CD14-positive monocyte (primary cell): ENCODE measurements at regions not wholly inside any gene's neighbourhood (a gene's known extent, or its start where the extent isn't known, plus 50 kb on each side); places are given as distances from the start of the nearest gene placed in this dataset.

Source experiments
- DNase-seq, 3 donors: peaks; one replicate each; pipeline ENCODE4 v3.0.0-alpha.2; 2011 to 2022
- H2AFZ ChIP-seq: 2 replicates; pipeline ENCODE4 v1.6.0; 2012; ENCODE audit warnings: mild to moderate bottlenecking, low read depth, low read length, inconsistent platforms; ENCODE audit not compliant: insufficient read depth, poor library complexity, severe bottlenecking
- H3K27ac ChIP-seq, 2 donors: 1 replicate in 1 of 2; 2 replicates in 1 of 2; pipeline ENCODE4 v1.5.1; 2012 to 2013; ENCODE audit warnings: low read length in 2 of 2, control low read depth in 1 of 2, inconsistent platforms in 1 of 2, low read depth in 1 of 2, mild to moderate bottlenecking in 1 of 2
- H3K27me3 ChIP-seq, 2 donors: one replicate each; pipeline versions ENCODE4 v1.6.0 to v1.6.1; 2011 to 2013; ENCODE audit warnings: low read length in 2 of 2; ENCODE audit not compliant: control insufficient read depth in 2 of 2, insufficient read depth in 2 of 2
- H3K36me3 ChIP-seq, 2 donors: replicated peaks in 1 of 2; 1 replicate in 1 of 2; 2 replicates in 1 of 2; pipeline versions ENCODE4 v1.5.1 to v1.6.1; 2012 to 2013; ENCODE audit warnings: low read length in 2 of 2, control low read depth in 1 of 2, inconsistent platforms in 1 of 2, mild to moderate bottlenecking in 1 of 2; ENCODE audit not compliant: insufficient read depth in 2 of 2, control insufficient read depth in 1 of 2
- H3K4me1 ChIP-seq, 2 donors: 1 replicate in 1 of 2; 2 replicates in 1 of 2; pipeline versions ENCODE4 v1.5.1 to v1.6.1; 2012 to 2013; ENCODE audit warnings: low read length in 2 of 2, control low read depth in 1 of 2, inconsistent platforms in 1 of 2, mild to moderate bottlenecking in 1 of 2, moderate library complexity in 1 of 2; ENCODE audit not compliant: insufficient read depth in 2 of 2, control insufficient read depth in 1 of 2
- H3K4me2 ChIP-seq: replicated peaks from 2 replicates; pipeline ENCODE3; 2012; ENCODE audit warnings: low read length, moderate library complexity, mild to moderate bottlenecking; ENCODE audit not compliant: poor library complexity, severe bottlenecking; ENCODE audit errors: extremely low read depth
- H3K4me3 ChIP-seq, 3 experiments: fragments of 200-600 bp in 1 of 3; sonication (generic) in 1 of 3; replicated peaks in 1 of 3; 1 replicate in 2 of 3; 2 replicates in 1 of 3; pipeline ENCODE4 v1.5.1; 2011 to 2013; ENCODE audit warnings: low read length in 3 of 3, mild to moderate bottlenecking in 3 of 3, control low read depth in 2 of 3, low read depth in 2 of 3, inconsistent platforms in 1 of 3, moderate library complexity in 1 of 3
- H3K79me2 ChIP-seq: 2 replicates; pipeline ENCODE4 v1.6.0; 2012; ENCODE audit warnings: mild to moderate bottlenecking, control low read depth, inconsistent platforms, low read length, moderate library complexity; ENCODE audit not compliant: insufficient read depth
- H3K9ac ChIP-seq: 2 replicates; pipeline ENCODE4 v1.6.0; 2017; ENCODE audit warnings: low read length, mild to moderate bottlenecking; ENCODE audit not compliant: insufficient read depth, poor library complexity, severe bottlenecking
- H3K9me3 ChIP-seq, 2 donors: replicated peaks in 1 of 2; 1 replicate in 1 of 2; 2 replicates in 1 of 2; pipeline versions ENCODE4 v1.5.1 to v1.6.1; 2012 to 2013; ENCODE audit warnings: low read length in 2 of 2, control low read depth in 1 of 2; ENCODE audit not compliant: control insufficient read depth in 1 of 2, insufficient read depth in 1 of 2
- H4K20me1 ChIP-seq: 2 replicates; pipeline ENCODE4 v1.6.0; 2012; ENCODE audit warnings: mild to moderate bottlenecking, low read length, control low read depth, moderate library complexity; ENCODE audit not compliant: insufficient read depth
- H3K27ac Mint-ChIP-seq, 7 donors: one replicate each; pipeline ENCODE4 v1.8.0; 2020; ENCODE audit warnings: mild to moderate bottlenecking in 7 of 7, mixed read lengths in 7 of 7, moderate library complexity in 6 of 7, inconsistent platforms in 2 of 7
- H3K27me3 Mint-ChIP-seq, 3 donors: one replicate each; pipeline ENCODE4 v1.8.0; 2021 to 2022; ENCODE audit warnings: low read depth in 3 of 3, mild to moderate bottlenecking in 3 of 3, mixed read lengths in 3 of 3, moderate library complexity in 3 of 3, inconsistent platforms in 1 of 3
- H3K36me3 Mint-ChIP-seq, 2 donors: one replicate each; pipeline ENCODE4 v1.8.0; 2020; ENCODE audit warnings: mixed read lengths in 2 of 2, inconsistent platforms in 1 of 2, mild to moderate bottlenecking in 1 of 2
- H3K4me1 Mint-ChIP-seq: one replicate; pipeline ENCODE4 v1.8.0; 2020; ENCODE audit warnings: mild to moderate bottlenecking, mixed read lengths
- H3K4me3 Mint-ChIP-seq, 2 donors: one replicate each; pipeline ENCODE4 v1.8.0; 2020; ENCODE audit warnings: mild to moderate bottlenecking in 2 of 2, mixed read lengths in 2 of 2, moderate library complexity in 1 of 2
- H3K9me3 Mint-ChIP-seq, 7 donors: one replicate each; pipeline ENCODE4 v1.8.0; 2020 to 2022; ENCODE audit warnings: mixed read lengths in 7 of 7, mild to moderate bottlenecking in 6 of 7, moderate library complexity in 6 of 7, inconsistent platforms in 2 of 7
- WGBS: methylation state at CpG from one replicate; pipeline ENCODE4 v1.1.5; 2013; ENCODE audit warnings: missing lambda C conversion rate; ENCODE audit not compliant: insufficient coverage; 5-methylcytosine and 5-hydroxymethylcytosine counted together
- intact Hi-C, 2 donors: fragments of 100-400 bp; cut with micrococcal nuclease; formaldehyde crosslinking; loops; one replicate each; pipeline versions ENCODE4 v1.15.0 to v1.15.1; 2023
- TF ChIP-seq, protein P1 (sequence below): fragments of 200-600 bp; IDR thresholded peaks from one replicate; pipeline ENCODE4 v1.8.0; 2022; ENCODE audit warnings: antibody characterized with exemption, mild to moderate bottlenecking

DNA sequence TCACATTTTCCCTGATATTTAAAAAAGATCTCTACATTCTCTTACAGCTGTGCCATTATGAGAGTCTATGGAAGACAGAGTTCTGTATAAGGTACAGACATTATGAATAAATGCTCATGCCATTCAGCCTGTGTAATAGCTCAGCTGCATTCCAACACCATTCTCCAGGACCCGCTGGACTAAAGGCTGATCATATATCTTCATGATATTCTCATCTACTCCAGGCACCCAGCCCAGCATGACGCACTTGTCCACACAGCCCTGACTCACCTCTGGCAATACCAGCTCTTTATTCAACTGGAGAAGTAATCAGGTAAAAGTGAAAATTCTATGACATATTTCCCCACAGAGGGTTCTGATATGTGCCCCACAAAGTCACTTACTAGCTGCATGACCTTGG, 437.5 kb upstream of the FGF16 start:
- WGBS, result no CpG with 5 or more reads among the region's 2 CpGs
- Mint-ChIP-seq H3K27me3 (peaks cover 0 to 2% (median 0%) of the 10 kb centered on the region in 3 donors), H3K4me3 (no peak overlapping the region), H3K36me3 (no peaks in the 10 kb centered on the region), H3K4me1 (no peaks in the 10 kb centered on the region), H3K9me3 (peaks cover 0 to 3% (median 0%) of the 10 kb centered on the region in 7 donors), H3K27ac (no peak overlapping the region)
- no peaks in the 10 kb centered on the region for H3K9me3 ChIP-seq
- intact Hi-C loops, result no loop called here
- no peaks in the 10 kb centered on the region for H3K36me3 ChIP-seq
- no peaks in the 10 kb centered on the region for H3K27me3 ChIP-seq
- TF ChIP-seq, protein P1, sequence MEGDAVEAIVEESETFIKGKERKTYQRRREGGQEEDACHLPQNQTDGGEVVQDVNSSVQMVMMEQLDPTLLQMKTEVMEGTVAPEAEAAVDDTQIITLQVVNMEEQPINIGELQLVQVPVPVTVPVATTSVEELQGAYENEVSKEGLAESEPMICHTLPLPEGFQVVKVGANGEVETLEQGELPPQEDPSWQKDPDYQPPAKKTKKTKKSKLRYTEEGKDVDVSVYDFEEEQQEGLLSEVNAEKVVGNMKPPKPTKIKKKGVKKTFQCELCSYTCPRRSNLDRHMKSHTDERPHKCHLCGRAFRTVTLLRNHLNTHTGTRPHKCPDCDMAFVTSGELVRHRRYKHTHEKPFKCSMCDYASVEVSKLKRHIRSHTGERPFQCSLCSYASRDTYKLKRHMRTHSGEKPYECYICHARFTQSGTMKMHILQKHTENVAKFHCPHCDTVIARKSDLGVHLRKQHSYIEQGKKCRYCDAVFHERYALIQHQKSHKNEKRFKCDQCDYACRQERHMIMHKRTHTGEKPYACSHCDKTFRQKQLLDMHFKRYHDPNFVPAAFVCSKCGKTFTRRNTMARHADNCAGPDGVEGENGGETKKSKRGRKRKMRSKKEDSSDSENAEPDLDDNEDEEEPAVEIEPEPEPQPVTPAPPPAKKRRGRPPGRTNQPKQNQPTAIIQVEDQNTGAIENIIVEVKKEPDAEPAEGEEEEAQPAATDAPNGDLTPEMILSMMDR, result no peak
- no peak overlapping the region for H3K4me3 ChIP-seq
- H2AFZ ChIP-seq, result no peak overlapping the region
- no peak overlapping the region for H3K4me2 ChIP-seq
- DNase-seq, result no peak
- no peak overlapping the region for H3K27ac ChIP-seq
- H4K20me1 ChIP-seq, result no peaks in the 10 kb centered on the region
- no peaks in the 10 kb centered on the region for H3K79me2 ChIP-seq
- H3K9ac ChIP-seq, result no peak overlapping the region
- no peaks in the 10 kb centered on the region for H3K4me1 ChIP-seq

DNA sequence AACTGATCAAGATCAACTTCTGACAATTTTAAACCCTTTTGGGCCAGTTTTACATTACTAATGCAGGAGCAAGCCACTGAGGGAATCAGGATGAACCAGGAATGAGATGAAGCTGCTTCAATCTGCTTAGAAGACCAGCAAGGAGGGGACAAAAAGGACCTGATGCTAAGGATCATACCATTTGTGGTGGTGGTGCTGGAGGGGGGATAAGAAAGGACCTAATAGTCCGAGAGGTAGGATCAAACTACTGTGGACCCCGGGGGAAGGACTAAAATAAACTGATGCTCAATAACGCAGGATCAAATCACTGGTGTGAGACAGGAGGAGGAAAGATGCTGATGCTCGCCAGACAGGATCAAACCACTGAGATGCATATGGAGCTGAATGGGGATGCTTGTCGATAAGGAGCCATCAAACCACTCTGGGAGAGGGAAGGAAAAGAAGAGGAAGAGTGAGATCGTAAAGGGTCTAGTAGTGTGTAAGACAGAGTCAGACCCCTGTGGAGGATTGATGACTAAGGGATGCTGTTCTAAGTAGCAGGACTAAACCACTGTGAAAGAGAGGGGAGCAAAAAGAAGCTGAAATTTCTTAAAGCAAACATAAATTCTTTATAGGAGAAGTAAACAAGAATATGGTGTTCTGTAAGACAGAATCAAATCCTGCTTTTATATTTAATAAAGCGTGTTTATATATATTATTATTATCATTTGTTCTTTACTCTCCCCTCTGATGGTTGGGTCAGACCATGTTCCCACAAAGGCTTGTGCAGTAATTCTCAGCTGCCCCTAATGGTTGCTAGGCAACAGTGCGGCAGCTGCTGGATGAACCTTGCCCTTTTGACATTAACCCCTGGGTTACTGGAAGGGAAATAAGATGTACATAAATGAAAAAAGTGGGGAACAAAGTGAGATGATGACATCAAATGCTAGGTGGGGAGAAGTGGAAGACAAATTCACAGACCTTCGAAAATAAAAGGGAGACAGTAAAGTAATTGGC, 432.5 kb upstream of the FGF16 start:
- H3K9ac ChIP-seq, result no peak overlapping the region
- intact Hi-C loops, result no loop called here
- no peaks in the 10 kb centered on the region for H3K79me2 ChIP-seq
- H2AFZ ChIP-seq, result no peak overlapping the region
- Mint-ChIP-seq H3K36me3 (no peaks in the 10 kb centered on the region), H3K4me1 (no peaks in the 10 kb centered on the region), H3K27ac (no peak overlapping the region), H3K9me3 (peaks cover 0 to 5% (median 1%) of the 10 kb centered on the region in 7 donors), H3K4me3 (no peak overlapping the region), H3K27me3 (peaks cover 0 to 2% (median 0%) of the 10 kb centered on the region in 3 donors)
- no peak overlapping the region for H3K27ac ChIP-seq
- TF ChIP-seq, protein P1, result no peak
- no peaks in the 10 kb centered on the region for H3K9me3 ChIP-seq
- H3K27me3 ChIP-seq, result no peaks in the 10 kb centered on the region
- DNase-seq, result no peak
- no peaks in the 10 kb centered on the region for H3K36me3 ChIP-seq
- no peaks in the 10 kb centered on the region for H4K20me1 ChIP-seq
- H3K4me3 ChIP-seq, result no peak overlapping the region
- H3K4me1 ChIP-seq, result no peaks in the 10 kb centered on the region
- WGBS, result 20% methylated on average over 2 of the region's 9 CpGs
- no peak overlapping the region for H3K4me2 ChIP-seq
